GM12873 (cell line): ENCODE measurements at regions not wholly inside any gene's neighbourhood (a gene's known extent, or its start where the extent isn't known, plus 50 kb on each side); places are given as distances from the start of the nearest gene placed in this dataset.

ENCODE experiments used
- CTCF ChIP-seq: IDR thresholded peaks from 2 replicates; pipeline ENCODE4 v1.5.1; 2012; ENCODE audit warnings: low read depth, mild to moderate bottlenecking, moderate library complexity, low read length, control low read depth; ENCODE audit not compliant: insufficient read depth; ENCODE audit errors: missing control alignments

DNA sequence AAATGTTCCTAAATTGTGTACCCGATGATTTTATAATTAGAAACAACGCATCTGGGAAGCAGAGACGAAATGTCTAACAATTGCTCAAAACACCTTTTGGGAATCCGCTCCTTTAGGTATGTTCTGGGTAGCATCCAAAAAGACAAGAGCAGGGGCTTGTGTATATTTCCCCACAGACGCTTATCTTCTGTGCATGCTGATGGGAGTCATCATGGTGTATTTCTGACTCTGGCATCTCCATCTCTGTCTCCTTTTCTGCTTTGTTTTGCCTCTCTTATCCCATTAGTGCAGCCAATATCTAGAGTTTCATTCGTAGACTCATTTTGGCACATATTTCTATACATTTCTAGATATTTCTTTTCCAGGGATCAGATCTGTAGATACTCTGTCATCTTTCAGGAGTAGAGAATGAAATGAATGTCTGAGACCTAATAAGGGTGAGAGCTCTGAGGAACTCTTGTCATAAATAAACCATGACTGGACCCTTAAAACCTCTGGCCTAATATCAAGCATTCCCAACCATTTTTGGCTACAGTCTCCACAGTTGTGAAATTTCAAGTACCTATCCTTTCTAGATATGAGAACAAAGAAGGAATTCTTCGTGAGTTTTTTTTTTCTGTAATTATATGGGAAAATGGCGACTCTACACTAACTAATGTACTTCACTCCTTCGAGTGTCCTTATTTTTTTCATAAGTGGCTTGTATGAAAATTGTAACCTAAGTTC is 508.2 kb downstream of the ACTL7B start:
- TF ChIP-seq CTCF, result no peak

GRCh38 chr9:108345826-108346225 is 510.0 kb downstream of the ACTL7B start:
- TF ChIP-seq CTCF, result no peak

- TF ChIP-seq CTCF, result no peak
Measured at GRCh38 chr9:108339251-108339650, 516.5 kb downstream of the ACTL7B start.

DNA sequence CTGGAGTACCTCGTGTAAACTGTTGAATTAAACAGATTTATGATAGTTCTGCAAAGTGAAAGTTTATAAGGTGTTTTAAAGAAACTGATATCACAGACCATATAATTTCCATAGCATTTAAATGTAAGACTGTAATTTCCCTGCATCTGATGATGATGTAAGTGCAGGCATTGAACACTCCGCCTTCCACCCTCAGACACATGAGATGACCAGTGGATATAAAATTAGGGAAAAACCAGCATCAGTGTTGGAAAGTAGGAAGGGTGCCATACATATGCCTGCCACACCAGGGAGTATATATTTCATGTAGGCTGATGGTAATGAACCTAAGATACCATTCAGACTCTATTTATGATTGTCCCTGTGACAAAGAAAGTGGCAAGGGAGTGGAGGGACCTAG is 519.2 kb downstream of the ACTL7B start:
- TF ChIP-seq CTCF, result no peak

DNA sequence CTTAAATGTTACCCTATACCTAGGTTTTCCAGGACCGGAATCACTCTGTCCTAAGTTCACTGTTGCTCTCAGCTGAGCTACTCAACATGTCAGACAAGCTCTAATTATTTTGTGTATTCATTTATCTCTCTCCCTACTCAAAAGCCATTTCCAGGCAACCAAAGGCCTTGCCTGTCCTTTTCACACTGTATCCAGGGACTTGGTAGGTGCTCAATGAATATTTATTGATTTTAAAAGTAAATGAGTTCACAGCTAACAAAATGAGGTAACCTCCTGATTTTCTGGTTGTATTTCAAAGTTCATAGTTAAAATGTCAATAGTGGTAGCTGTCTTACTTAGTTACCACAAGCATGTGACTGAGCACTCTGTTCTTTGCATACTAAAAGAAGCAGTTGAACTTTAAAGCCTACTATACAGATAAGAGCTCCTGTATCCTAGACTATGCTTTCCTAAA is 522.2 kb downstream of the ACTL7B start:
- TF ChIP-seq CTCF, result no peak

DNA sequence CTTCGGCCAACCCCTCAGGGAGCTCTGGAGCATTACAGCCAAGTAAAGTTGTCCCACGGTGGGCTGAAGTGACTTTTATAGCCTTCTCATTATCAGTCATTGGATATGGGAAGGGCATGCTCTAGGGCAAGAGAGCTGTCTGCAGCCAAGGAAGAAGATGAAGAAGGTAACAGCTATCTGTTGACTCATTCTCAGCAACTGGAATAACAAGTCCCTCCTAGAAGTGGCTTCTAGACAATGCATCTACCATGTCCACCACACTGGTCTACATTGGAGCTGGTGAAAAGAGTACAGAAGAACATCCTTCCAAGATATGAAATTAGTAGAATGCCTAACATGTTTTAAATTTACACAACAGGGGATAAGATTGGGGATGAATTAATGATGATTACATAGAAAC is 524.2 kb downstream of the ACTL7B start:
- TF ChIP-seq CTCF, result no peak

GRCh38 chr9:108325406-108325805 is 530.4 kb downstream of the ACTL7B start:
- TF ChIP-seq CTCF, result no peak
